ENCODE measurements at regions not wholly inside any gene's neighbourhood (a gene's known extent, or its start where the extent isn't known, plus 50 kb on each side); places are given as distances from the start of the nearest gene placed in this dataset.

GRCh38 chr5:6236170-6236793, 142.1 kb downstream of the MED10 start:
- no peaks in the 10 kb centered on the region for H3K4me1 ChIP-seq (ENCODE audit: insufficient read depth, low read length)

GRCh38 chr5:6235726-6236125, 142.6 kb downstream of the MED10 start:
- Histone ChIP-seq H3K9ac (ENCODE audit: low read depth, low read length) (no peak overlapping the region), H3K9me3 (ENCODE audit: control insufficient read depth, insufficient read depth, low read length) (no peaks in the 10 kb centered on the region; the same call in 1 of the 2 replicates), H3K4me1 (ENCODE audit: insufficient read depth, low read length) (no peaks in the 10 kb centered on the region), H3K36me3 (ENCODE audit: insufficient read depth, low read length) (no peaks in the 10 kb centered on the region)

More at GRCh38 chr5:6236170-6236793, 142.1 kb downstream of the MED10 start:
- Histone ChIP-seq H3K36me3 (ENCODE audit: insufficient read depth, low read length) (no peaks in the 10 kb centered on the region), H3K9ac (ENCODE audit: low read depth, low read length) (no peak overlapping the region), H3K9me3 (ENCODE audit: control insufficient read depth, insufficient read depth, low read length) (no peaks in the 10 kb centered on the region; the same call in 1 of the 2 replicates)

- Histone ChIP-seq H3K9ac (ENCODE audit: low read depth, low read length) (no peak overlapping the region), H3K9me3 (ENCODE audit: control insufficient read depth, insufficient read depth, low read length) (no peaks in the 10 kb centered on the region), H3K4me1 (ENCODE audit: insufficient read depth, low read length) (no peaks in the 10 kb centered on the region), H3K36me3 (ENCODE audit: insufficient read depth, low read length) (no peaks in the 10 kb centered on the region)
Observed at GRCh38 chr5:6228257-6229250, 149.8 kb downstream of the MED10 start.

- no peaks in the 10 kb centered on the region for H3K36me3 ChIP-seq (ENCODE audit: insufficient read depth, low read length)
- H3K9me3 ChIP-seq (ENCODE audit: control insufficient read depth, insufficient read depth, low read length) = no peaks in the 10 kb centered on the region; the same call in 1 of the 2 replicates
- no peaks in the 10 kb centered on the region for H3K4me1 ChIP-seq (ENCODE audit: insufficient read depth, low read length)
- H3K9ac ChIP-seq (ENCODE audit: low read depth, low read length) = no peak overlapping the region
Observed at GRCh38 chr5:6225121-6225607, 153.2 kb downstream of the MED10 start.

GRCh38 chr5:6224406-6224805, 153.9 kb downstream of the MED10 start:
- no peaks in the 10 kb centered on the region for H3K4me1 ChIP-seq (ENCODE audit: insufficient read depth, low read length)
- H3K9ac ChIP-seq (ENCODE audit: low read depth, low read length) = no peak overlapping the region
- H3K9me3 ChIP-seq (ENCODE audit: control insufficient read depth, insufficient read depth, low read length) = no peaks in the 10 kb centered on the region; the same call in 1 of the 2 replicates
- H3K36me3 ChIP-seq (ENCODE audit: insufficient read depth, low read length) = no peaks in the 10 kb centered on the region

- no peaks in the 10 kb centered on the region; the same call in 1 of the 2 replicates for H3K9me3 ChIP-seq (ENCODE audit: control insufficient read depth, insufficient read depth, low read length)
- H3K4me1 ChIP-seq (ENCODE audit: insufficient read depth, low read length) = no peaks in the 10 kb centered on the region
- no peaks in the 10 kb centered on the region for H3K36me3 ChIP-seq (ENCODE audit: insufficient read depth, low read length)
- H3K9ac ChIP-seq (ENCODE audit: low read depth, low read length) = no peak overlapping the region
Observed at GRCh38 chr5:6222899-6223298, 155.4 kb downstream of the MED10 start.

GRCh38 chr5:6222121-6222520, 156.2 kb downstream of the MED10 start:
- Histone ChIP-seq H3K4me1 (ENCODE audit: insufficient read depth, low read length) (no peaks in the 10 kb centered on the region), H3K9ac (ENCODE audit: low read depth, low read length) (no peak overlapping the region), H3K36me3 (ENCODE audit: insufficient read depth, low read length) (no peaks in the 10 kb centered on the region), H3K9me3 (ENCODE audit: control insufficient read depth, insufficient read depth, low read length) (no peaks in the 10 kb centered on the region; the same call in 1 of the 2 replicates)

- Histone ChIP-seq H3K9me3 (ENCODE audit: control insufficient read depth, insufficient read depth, low read length) (no peaks in the 10 kb centered on the region; the same call in 1 of the 2 replicates), H3K36me3 (ENCODE audit: insufficient read depth, low read length) (no peaks in the 10 kb centered on the region), H3K9ac (ENCODE audit: low read depth, low read length) (no peak overlapping the region), H3K4me1 (ENCODE audit: insufficient read depth, low read length) (no peaks in the 10 kb centered on the region)
Observed at GRCh38 chr5:6221141-6221626, 157.2 kb downstream of the MED10 start.

- no peak overlapping the region for H3K9ac ChIP-seq (ENCODE audit: low read depth, low read length)
Observed at GRCh38 chr5:6220346-6221088, 157.8 kb downstream of the MED10 start.

GRCh38 chr5:6218517-6218916, 159.8 kb downstream of the MED10 start:
- no peaks in the 10 kb centered on the region for H3K4me1 ChIP-seq (ENCODE audit: insufficient read depth, low read length)
- H3K9me3 ChIP-seq (ENCODE audit: control insufficient read depth, insufficient read depth, low read length) = no peaks in the 10 kb centered on the region; the same call in 1 of the 2 replicates
- H3K36me3 ChIP-seq (ENCODE audit: insufficient read depth, low read length) = no peaks in the 10 kb centered on the region
- no peak overlapping the region for H3K9ac ChIP-seq (ENCODE audit: low read depth, low read length)

More at GRCh38 chr5:6220346-6221088, 157.8 kb downstream of the MED10 start:
- H3K36me3 ChIP-seq (ENCODE audit: insufficient read depth, low read length) = no peaks in the 10 kb centered on the region
- no peaks in the 10 kb centered on the region for H3K4me1 ChIP-seq (ENCODE audit: insufficient read depth, low read length)
- H3K9me3 ChIP-seq (ENCODE audit: control insufficient read depth, insufficient read depth, low read length) = no peaks in the 10 kb centered on the region; the same call in 1 of the 2 replicates

GRCh38 chr5:6218116-6218515, 160.2 kb downstream of the MED10 start:
- H3K9ac ChIP-seq (ENCODE audit: low read depth, low read length) = no peak overlapping the region

GRCh38 chr5:6216471-6217075, 161.8 kb downstream of the MED10 start:
- Histone ChIP-seq H3K9me3 (ENCODE audit: control insufficient read depth, insufficient read depth, low read length) (no peaks in the 10 kb centered on the region), H3K36me3 (ENCODE audit: insufficient read depth, low read length) (no peaks in the 10 kb centered on the region), H3K9ac (ENCODE audit: low read depth, low read length) (no peak overlapping the region), H3K4me1 (ENCODE audit: insufficient read depth, low read length) (no peaks in the 10 kb centered on the region)

More at GRCh38 chr5:6218116-6218515, 160.2 kb downstream of the MED10 start:
- H3K4me1 ChIP-seq (ENCODE audit: insufficient read depth, low read length) = no peaks in the 10 kb centered on the region
- H3K36me3 ChIP-seq (ENCODE audit: insufficient read depth, low read length) = no peaks in the 10 kb centered on the region
- H3K9me3 ChIP-seq (ENCODE audit: control insufficient read depth, insufficient read depth, low read length) = no peaks in the 10 kb centered on the region; the same call in 1 of the 2 replicates

GRCh38 chr5:6215891-6216290, 162.5 kb downstream of the MED10 start:
- Histone ChIP-seq H3K9ac (ENCODE audit: low read depth, low read length) (no peak overlapping the region), H3K9me3 (ENCODE audit: control insufficient read depth, insufficient read depth, low read length) (no peaks in the 10 kb centered on the region), H3K4me1 (ENCODE audit: insufficient read depth, low read length) (no peaks in the 10 kb centered on the region)

More at GRCh38 chr5:6215891-6216290, 162.5 kb downstream of the MED10 start:
- H3K36me3 ChIP-seq (ENCODE audit: insufficient read depth, low read length) = no peaks in the 10 kb centered on the region
